NT2/D1 (cell line): ENCODE measurements at regions not wholly inside any gene's neighbourhood (a gene's known extent, or its start where the extent isn't known, plus 50 kb on each side); places are given as distances from the start of the nearest gene placed in this dataset.

ENCODE experiments used
- SUZ12 ChIP-seq: IDR thresholded peaks from 2 replicates; pipeline ENCODE4 v1.6.1; 2011; ENCODE audit not compliant: insufficient read length, insufficient read depth; ENCODE audit errors: extremely low read depth
- YY1 ChIP-seq: IDR thresholded peaks from 2 replicates; pipeline ENCODE4 v1.6.1; 2011; ENCODE audit not compliant: insufficient read length, insufficient read depth
- ZNF274 ChIP-seq: IDR thresholded peaks from 2 replicates; pipeline ENCODE4 v1.6.1; 2011; ENCODE audit warnings: mild to moderate bottlenecking, low read depth, low read length

DNA sequence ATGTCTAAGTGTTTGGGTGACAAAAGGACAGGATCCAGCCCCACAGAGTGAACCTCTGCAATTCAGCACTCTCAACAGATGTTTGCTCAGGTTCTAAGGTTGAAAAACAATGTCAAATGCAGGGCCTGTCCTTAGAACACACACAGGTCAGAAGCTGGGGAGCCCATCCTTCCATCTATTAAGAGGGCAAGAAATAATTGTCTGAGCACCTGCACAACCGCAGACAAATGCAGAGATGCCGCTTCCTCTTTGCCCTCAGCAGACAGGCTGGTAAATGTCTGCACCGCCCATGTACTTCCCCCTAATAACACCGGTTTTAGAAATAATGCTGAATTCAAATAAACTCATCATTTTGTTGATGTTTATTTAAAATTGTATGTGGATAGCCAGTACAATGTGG is 414.5 kb upstream of the ADAMTS16 start:
- TF ChIP-seq ZNF274 (no peak), YY1 (no peak), SUZ12 (no peak)
